Right lobe of liver (tissue), 6 donors: ENCODE measurements at regions not wholly inside any gene's neighbourhood (a gene's known extent, or its start where the extent isn't known, plus 50 kb on each side); places are given as distances from the start of the nearest gene placed in this dataset.
A peak's percentile ranks its signal among the peaks of the same experiment; 100 is the strongest.

Source experiments
- ATAC-seq, 4 donors: fragments of 200-7000 bp; cut with Tn5 transposase; one replicate each; pipeline ENCODE4 v1.9.1; 2020; ENCODE audit warnings: mild to moderate bottlenecking in 4 of 4, moderate library complexity in 4 of 4
- DNase-seq, 3 donors: peaks; one replicate each; pipeline ENCODE4 v3.0.0-alpha.2; 2020
- H3K27ac ChIP-seq, 3 donors: fragments of 200-600 bp; one replicate each; pipeline ENCODE4 v1.8.0; 2022
- H3K27me3 ChIP-seq, 2 donors: fragments of 200-600 bp; one replicate each; pipeline ENCODE4 v1.8.0; 2022
- H3K36me3 ChIP-seq, 4 donors: fragments of 200-600 bp; sonication (generic) in 1 of 4; one replicate each; pipeline versions ENCODE4 v1.5.1 to v1.8.0; 2017 to 2022; ENCODE audit warnings: control low read depth in 1 of 4
- H3K4me1 ChIP-seq, 4 donors: fragments of 200-600 bp; sonication (generic) in 1 of 4; one replicate each; pipeline versions ENCODE4 v1.5.1 to v1.8.0; 2017 to 2022; ENCODE audit warnings: control low read depth in 1 of 4
- H3K4me3 ChIP-seq, 3 donors: fragments of 200-600 bp; one replicate each; pipeline ENCODE4 v1.8.0; 2022
- H3K9me3 ChIP-seq, 4 donors: fragments of 200-600 bp; sonication (generic) in 1 of 4; one replicate each; pipeline versions ENCODE4 v1.5.1 to v1.8.0; 2017 to 2022; ENCODE audit warnings: control low read depth in 1 of 4
- POLR2A ChIP-seq: fragments of 450-650 bp; IDR thresholded peaks from one replicate; pipeline ENCODE4 v1.6.1; 2017; ENCODE audit warnings: antibody characterized with exemption, mild to moderate bottlenecking
- WGBS: methylation state at CpG from one replicate; pipeline ENCODE4 v1.1.6; 2018; ENCODE audit warnings: low coverage, low lambda C conversion rate; ENCODE audit not compliant: insufficient coverage; ENCODE audit errors: missing lambda C conversion rate; 5-methylcytosine and 5-hydroxymethylcytosine counted together
- intact Hi-C, 2 donors: fragments of 100-400 bp; cut with DNase I; formaldehyde crosslinking; loops; one replicate each; pipeline versions ENCODE4 v1.11.2 to v1.14.1; 2022
- TF ChIP-seq, protein P1 (sequence below), 4 donors: fragments of 200-600 bp in 3 of 4; fragments of 450-650 bp in 1 of 4; IDR thresholded peaks; one replicate each; pipeline versions ENCODE4 v1.5.1 to v1.8.0; 2016 to 2022; ENCODE audit warnings: antibody characterized with exemption in 4 of 4, mild to moderate bottlenecking in 2 of 4
- donor health status: DM: no; HTN: yes; CAD: no.
- donor health status: DM: no; HTN: no; CAD: no.
- donor health status: DM: no; HTN: no; CAD: no.
- donor health status: DM: no; HTN: yes; CAD: no.
- donor health status: DM: no; HTN: yes; CAD: no.

DNA sequence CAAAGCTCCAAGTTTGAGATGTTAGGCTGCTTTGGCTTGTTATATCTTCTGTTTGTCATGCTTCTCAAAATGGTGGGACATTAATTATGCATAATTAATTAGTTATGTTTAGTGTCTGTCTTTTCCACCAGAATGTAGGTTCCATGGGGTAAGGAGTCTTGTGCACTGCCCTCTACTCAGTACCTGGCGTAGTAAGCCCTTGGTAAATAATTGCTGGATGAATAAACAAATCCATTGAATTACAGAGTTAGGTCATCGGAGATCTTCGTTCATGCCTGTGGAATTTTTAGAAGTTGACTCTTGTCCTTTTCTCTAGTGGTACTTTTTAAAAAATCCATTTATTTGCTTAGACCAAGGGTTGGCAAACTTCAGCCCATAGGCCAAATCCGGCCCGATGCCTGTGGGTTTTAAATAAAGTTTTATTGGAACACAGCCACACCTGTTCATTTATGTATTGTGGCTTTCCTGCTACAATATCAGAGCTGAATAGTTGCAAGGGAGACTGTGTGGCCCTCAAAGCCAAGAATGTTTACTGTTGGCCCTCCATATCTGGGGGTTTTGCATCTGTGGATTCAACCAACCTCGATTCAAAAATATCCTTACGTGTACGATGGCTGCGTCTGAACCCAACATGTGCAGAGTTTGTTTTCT lies 524.8 kb upstream of the EEF2KMT start:
- intact Hi-C loops, result no loop called here
- no peaks in the 10 kb centered on the region for H3K4me1 ChIP-seq
- H3K27me3 ChIP-seq, result no peaks in the 10 kb centered on the region
- WGBS, result 54% methylated on average over 9 of the region's 9 CpGs
- DNase-seq (no peak), ATAC-seq (peak in 1 of 4 donors; percentile 54)
- TF ChIP-seq, protein P1, sequence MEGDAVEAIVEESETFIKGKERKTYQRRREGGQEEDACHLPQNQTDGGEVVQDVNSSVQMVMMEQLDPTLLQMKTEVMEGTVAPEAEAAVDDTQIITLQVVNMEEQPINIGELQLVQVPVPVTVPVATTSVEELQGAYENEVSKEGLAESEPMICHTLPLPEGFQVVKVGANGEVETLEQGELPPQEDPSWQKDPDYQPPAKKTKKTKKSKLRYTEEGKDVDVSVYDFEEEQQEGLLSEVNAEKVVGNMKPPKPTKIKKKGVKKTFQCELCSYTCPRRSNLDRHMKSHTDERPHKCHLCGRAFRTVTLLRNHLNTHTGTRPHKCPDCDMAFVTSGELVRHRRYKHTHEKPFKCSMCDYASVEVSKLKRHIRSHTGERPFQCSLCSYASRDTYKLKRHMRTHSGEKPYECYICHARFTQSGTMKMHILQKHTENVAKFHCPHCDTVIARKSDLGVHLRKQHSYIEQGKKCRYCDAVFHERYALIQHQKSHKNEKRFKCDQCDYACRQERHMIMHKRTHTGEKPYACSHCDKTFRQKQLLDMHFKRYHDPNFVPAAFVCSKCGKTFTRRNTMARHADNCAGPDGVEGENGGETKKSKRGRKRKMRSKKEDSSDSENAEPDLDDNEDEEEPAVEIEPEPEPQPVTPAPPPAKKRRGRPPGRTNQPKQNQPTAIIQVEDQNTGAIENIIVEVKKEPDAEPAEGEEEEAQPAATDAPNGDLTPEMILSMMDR (IDR thresholded peaks at IDR 0.05), result no peak
- no peak for TF ChIP-seq POLR2A
- H3K9me3 ChIP-seq, result no peaks in the 10 kb centered on the region
- H3K36me3 ChIP-seq, result no peaks in the 10 kb centered on the region
- H3K4me3 ChIP-seq, result no peak overlapping the region
- H3K27ac ChIP-seq, result no peak overlapping the region

- Histone ChIP-seq H3K27ac (no peak overlapping the region), H3K27me3 (no peaks in the 10 kb centered on the region), H3K4me3 (no peak overlapping the region), H3K36me3 (no peaks in the 10 kb centered on the region), H3K9me3 (no peaks in the 10 kb centered on the region), H3K4me1 (no peaks in the 10 kb centered on the region)
- intact Hi-C loops, result no loop called here
- ATAC-seq (no peak), DNase-seq (no peak)
- TF ChIP-seq, protein P1 (IDR thresholded peaks at IDR 0.05), result no peak
- TF ChIP-seq POLR2A, result no peak
- WGBS, result 43% methylated on average over 4 of the region's 4 CpGs
Measured at GRCh38 chr16:5621826-5622225, 524.2 kb upstream of the EEF2KMT start.

- intact Hi-C loops, result no loop called here
- H3K9me3 ChIP-seq, result no peaks in the 10 kb centered on the region
- no peaks in the 10 kb centered on the region for H3K27me3 ChIP-seq
- H3K4me3 ChIP-seq, result no peak overlapping the region
- WGBS, result 38% methylated on average over 7 of the region's 8 CpGs
- ATAC-seq (no peak), DNase-seq (no peak)
- H3K27ac ChIP-seq, result no peak overlapping the region
- H3K36me3 ChIP-seq, result no peaks in the 10 kb centered on the region
- TF ChIP-seq POLR2A, result no peak
- TF ChIP-seq, protein P1 (IDR thresholded peaks at IDR 0.05), result no peak
- no peaks in the 10 kb centered on the region for H3K4me1 ChIP-seq
Measured at GRCh38 chr16:5619304-5619703, 521.7 kb upstream of the EEF2KMT start.

DNA sequence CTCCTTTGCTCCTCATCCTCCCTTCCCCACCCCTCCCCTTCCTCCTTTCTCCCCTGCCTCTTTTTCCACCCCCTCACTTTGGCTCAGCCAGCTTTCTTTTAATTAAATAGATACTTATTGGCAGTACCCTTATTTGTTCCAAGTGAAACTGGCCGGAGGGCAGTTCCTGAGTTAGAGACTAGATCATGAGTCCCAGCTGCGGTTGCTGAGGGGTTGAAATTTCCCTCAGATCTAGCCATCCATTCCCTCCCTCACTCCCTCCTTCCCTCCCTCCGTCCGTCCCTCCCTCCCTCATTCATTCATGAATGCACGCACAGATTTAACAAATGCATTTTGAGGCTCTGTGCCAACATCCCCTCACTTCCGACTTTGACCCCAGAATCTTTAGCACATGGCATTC lies 519.2 kb upstream of the EEF2KMT start:
- Histone ChIP-seq H3K4me1 (no peaks in the 10 kb centered on the region), H3K4me3 (no peak overlapping the region), H3K27me3 (no peaks in the 10 kb centered on the region), H3K27ac (no peak overlapping the region), H3K9me3 (no peaks in the 10 kb centered on the region), H3K36me3 (no peaks in the 10 kb centered on the region)
- WGBS, result 29% methylated on average over 6 of the region's 6 CpGs
- DNase-seq, result no peak
- TF ChIP-seq, protein P1 (IDR thresholded peaks at IDR 0.05), result no peak
- TF ChIP-seq POLR2A, result no peak
- ATAC-seq, result no peak
- intact Hi-C loops, result no loop called here
